ENCODE measurements at regions not wholly inside any gene's neighbourhood (a gene's known extent, or its start where the extent isn't known, plus 50 kb on each side); places are given as distances from the start of the nearest gene placed in this dataset.

- TF ChIP-seq, protein P1, sequence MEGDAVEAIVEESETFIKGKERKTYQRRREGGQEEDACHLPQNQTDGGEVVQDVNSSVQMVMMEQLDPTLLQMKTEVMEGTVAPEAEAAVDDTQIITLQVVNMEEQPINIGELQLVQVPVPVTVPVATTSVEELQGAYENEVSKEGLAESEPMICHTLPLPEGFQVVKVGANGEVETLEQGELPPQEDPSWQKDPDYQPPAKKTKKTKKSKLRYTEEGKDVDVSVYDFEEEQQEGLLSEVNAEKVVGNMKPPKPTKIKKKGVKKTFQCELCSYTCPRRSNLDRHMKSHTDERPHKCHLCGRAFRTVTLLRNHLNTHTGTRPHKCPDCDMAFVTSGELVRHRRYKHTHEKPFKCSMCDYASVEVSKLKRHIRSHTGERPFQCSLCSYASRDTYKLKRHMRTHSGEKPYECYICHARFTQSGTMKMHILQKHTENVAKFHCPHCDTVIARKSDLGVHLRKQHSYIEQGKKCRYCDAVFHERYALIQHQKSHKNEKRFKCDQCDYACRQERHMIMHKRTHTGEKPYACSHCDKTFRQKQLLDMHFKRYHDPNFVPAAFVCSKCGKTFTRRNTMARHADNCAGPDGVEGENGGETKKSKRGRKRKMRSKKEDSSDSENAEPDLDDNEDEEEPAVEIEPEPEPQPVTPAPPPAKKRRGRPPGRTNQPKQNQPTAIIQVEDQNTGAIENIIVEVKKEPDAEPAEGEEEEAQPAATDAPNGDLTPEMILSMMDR (conservative IDR thresholded peaks at IDR 0.05), result no peak
- TF ChIP-seq ZFX (IDR thresholded peaks at IDR 0.05), result no peak
Measured at GRCh38 chr10:113499806-113500205, 53.0 kb upstream of the HABP2 start.

Measured in C4-2B (cell line).